B cell (primary cell): ENCODE measurements at regions not wholly inside any gene's neighbourhood (a gene's known extent, or its start where the extent isn't known, plus 50 kb on each side); places are given as distances from the start of the nearest gene placed in this dataset.

Source experiments
- ATAC-seq: fragments of 200-7000 bp; cut with Tn5 transposase; one replicate; pipeline ENCODE4 v1.10.0; 2021; ENCODE audit warnings: low read depth, mild to moderate bottlenecking, moderate number of reproducible peaks, moderate library complexity
- CTCF ChIA-PET: fragments of 350-600 bp; sonication (Branson Sonifier 250); formaldehyde crosslinking; loops from one replicate; lab custom pipeline; 2021; ENCODE audit warnings: antibody characterized with exemption, inconsistent platforms; lab: Charles Lee
- POLR2A ChIA-PET: fragments of 350-600 bp; sonication (Branson Sonifier 250); formaldehyde crosslinking; loops from one replicate; lab custom pipeline; 2021; ENCODE audit warnings: antibody characterized with exemption; lab: Charles Lee
- DNase-seq: peaks from one replicate; pipeline ENCODE4 v3.0.0; 2013
- H2AFZ ChIP-seq: 2 replicates; pipeline ENCODE4 v1.6.1; 2012; ENCODE audit warnings: mild to moderate bottlenecking, low read depth, low read length; ENCODE audit not compliant: insufficient read depth, poor library complexity, severe bottlenecking
- H3K27ac ChIP-seq, 2 donors: 1 replicate in 1 of 2; 2 replicates in 1 of 2; pipeline ENCODE4 v1.5.1; 2012 to 2013; ENCODE audit warnings: low read length in 2 of 2, mild to moderate bottlenecking in 2 of 2, moderate library complexity in 1 of 2
- H3K27me3 ChIP-seq, 4 experiments: fragments of 200-600 bp in 1 of 4; sonication (generic) in 1 of 4; replicated peaks in 1 of 4; 1 replicate in 2 of 4; 2 replicates in 2 of 4; pipeline versions ENCODE4 v1.6.1 to v1.7.0; 2013 to 2016; ENCODE audit warnings: low read length in 3 of 4, mild to moderate bottlenecking in 2 of 4, mixed read lengths in 1 of 4, moderate library complexity in 1 of 4; ENCODE audit not compliant: insufficient read depth in 4 of 4, control insufficient read depth in 3 of 4; ENCODE audit errors: control extremely low read depth in 1 of 4
- H3K36me3 ChIP-seq, 2 experiments: replicated peaks in 1 of 2; 1 replicate in 1 of 2; 2 replicates in 1 of 2; pipeline versions ENCODE4 v1.6.1 to v1.7.1; 2013; ENCODE audit warnings: low read length in 1 of 2; ENCODE audit not compliant: insufficient read depth in 2 of 2, control insufficient read depth in 1 of 2; ENCODE audit errors: control extremely low read depth in 1 of 2, extremely low read depth in 1 of 2
- H3K4me1 ChIP-seq, 2 donors: fragments of 200-600 bp in 1 of 2; sonication (generic) in 1 of 2; 1 replicate in 1 of 2; 2 replicates in 1 of 2; pipeline versions ENCODE4 v1.5.1 to v1.6.1; 2013 to 2017; ENCODE audit warnings: low read length in 2 of 2; ENCODE audit not compliant: control insufficient read depth in 2 of 2, insufficient read depth in 2 of 2
- H3K4me2 ChIP-seq: replicated peaks from 2 replicates; pipeline ENCODE3; 2012; ENCODE audit warnings: mild to moderate bottlenecking, low read depth, low read length; ENCODE audit not compliant: poor library complexity, severe bottlenecking
- H3K4me3 ChIP-seq, 5 experiments: fragments of 200-600 bp in 1 of 5; sonication (generic) in 1 of 5; 1 replicate in 3 of 5; 2 replicates in 2 of 5; pipeline versions ENCODE4 v1.5.1 to v1.7.0; 2011 to 2016; ENCODE audit warnings: low read length in 4 of 5, mild to moderate bottlenecking in 4 of 5, low read depth in 2 of 5, control low read depth in 1 of 5, moderate library complexity in 1 of 5; ENCODE audit not compliant: insufficient read depth in 1 of 5; ENCODE audit errors: control extremely low read depth in 1 of 5, extremely low read depth in 1 of 5
- H3K79me2 ChIP-seq: fragments of 200-600 bp; sonication (generic); one replicate; pipeline ENCODE4 v1.6.0; 2016; ENCODE audit warnings: low read length; ENCODE audit not compliant: control insufficient read depth, insufficient read depth
- H3K9ac ChIP-seq: fragments of 200-600 bp; sonication (generic); 2 replicates; pipeline ENCODE4 v1.6.1; 2017; ENCODE audit warnings: mild to moderate bottlenecking, low read length, moderate library complexity
- H3K9me3 ChIP-seq, 3 donors: one replicate each; pipeline versions ENCODE4 v1.6.1 to v1.7.1; 2013; ENCODE audit warnings: low read length in 2 of 3; ENCODE audit not compliant: control insufficient read depth in 2 of 3, insufficient read depth in 1 of 3; ENCODE audit errors: control extremely low read depth in 1 of 3
- H4K20me1 ChIP-seq: 2 replicates; pipeline ENCODE4 v1.6.0; 2012; ENCODE audit warnings: mild to moderate bottlenecking, low read length; ENCODE audit not compliant: insufficient read depth, control insufficient read depth, poor library complexity, severe bottlenecking
- H3K27ac Mint-ChIP-seq: one replicate; pipeline ENCODE4 v1.8.0; 2021; ENCODE audit warnings: mixed read lengths
- H3K27me3 Mint-ChIP-seq: one replicate; pipeline ENCODE4 v1.8.0; 2021; ENCODE audit warnings: mixed read lengths
- H3K4me1 Mint-ChIP-seq: one replicate; pipeline ENCODE4 v1.8.0; 2021; ENCODE audit warnings: mixed read lengths
- H3K4me3 Mint-ChIP-seq: one replicate; pipeline ENCODE4 v1.8.0; 2021; ENCODE audit warnings: mixed read lengths
- H3K9me3 Mint-ChIP-seq: one replicate; pipeline ENCODE4 v1.8.0; 2022; ENCODE audit warnings: mixed read lengths; ENCODE audit not compliant: insufficient read depth
- EZH2 ChIP-seq: IDR thresholded peaks from 2 replicates; pipeline ENCODE4 v1.6.1; 2012; ENCODE audit warnings: borderline replicate concordance, low read depth, mild to moderate bottlenecking, moderate library complexity, low read length; ENCODE audit not compliant: insufficient read depth, poor library complexity, severe bottlenecking
- WGBS: methylation state at CpG from one replicate; pipeline ENCODE4 v1.1.5; 2013; ENCODE audit warnings: missing lambda C conversion rate; ENCODE audit not compliant: insufficient coverage; 5-methylcytosine and 5-hydroxymethylcytosine counted together
- intact Hi-C: fragments of 100-400 bp; cut with micrococcal nuclease; formaldehyde crosslinking; loops from one replicate; pipeline ENCODE4 v1.10.0; 2022
- TF ChIP-seq, protein P1 (sequence below): fragments of 200-600 bp; IDR thresholded peaks from one replicate; pipeline ENCODE4 v1.8.0; 2022; ENCODE audit warnings: antibody characterized with exemption, mild to moderate bottlenecking

GRCh38 chr4:19583827-19584569 lies 667.7 kb upstream of the SLIT2 start:
- DNase-seq (no peak), ATAC-seq (no peak)
- 77% methylated on average over 2 of the region's 4 CpGs for WGBS
- POLR2A ChIA-PET = no interaction called here
- intact Hi-C loops = no loop called here
- no peak for TF ChIP-seq EZH2
- TF ChIP-seq, protein P1, sequence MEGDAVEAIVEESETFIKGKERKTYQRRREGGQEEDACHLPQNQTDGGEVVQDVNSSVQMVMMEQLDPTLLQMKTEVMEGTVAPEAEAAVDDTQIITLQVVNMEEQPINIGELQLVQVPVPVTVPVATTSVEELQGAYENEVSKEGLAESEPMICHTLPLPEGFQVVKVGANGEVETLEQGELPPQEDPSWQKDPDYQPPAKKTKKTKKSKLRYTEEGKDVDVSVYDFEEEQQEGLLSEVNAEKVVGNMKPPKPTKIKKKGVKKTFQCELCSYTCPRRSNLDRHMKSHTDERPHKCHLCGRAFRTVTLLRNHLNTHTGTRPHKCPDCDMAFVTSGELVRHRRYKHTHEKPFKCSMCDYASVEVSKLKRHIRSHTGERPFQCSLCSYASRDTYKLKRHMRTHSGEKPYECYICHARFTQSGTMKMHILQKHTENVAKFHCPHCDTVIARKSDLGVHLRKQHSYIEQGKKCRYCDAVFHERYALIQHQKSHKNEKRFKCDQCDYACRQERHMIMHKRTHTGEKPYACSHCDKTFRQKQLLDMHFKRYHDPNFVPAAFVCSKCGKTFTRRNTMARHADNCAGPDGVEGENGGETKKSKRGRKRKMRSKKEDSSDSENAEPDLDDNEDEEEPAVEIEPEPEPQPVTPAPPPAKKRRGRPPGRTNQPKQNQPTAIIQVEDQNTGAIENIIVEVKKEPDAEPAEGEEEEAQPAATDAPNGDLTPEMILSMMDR = no peak
- no peak overlapping the region for H3K4me3 Mint-ChIP-seq
- H3K9me3 Mint-ChIP-seq = no peaks in the 10 kb centered on the region
- Histone ChIP-seq H3K9ac (no peak overlapping the region), H3K4me1 (no peaks in the 10 kb centered on the region), H3K36me3 (no peaks in the 10 kb centered on the region), H3K9me3 (peaks cover 0 to 3% (median 2%) of the 10 kb centered on the region in 3 donors), H3K27ac (no peak overlapping the region), H2AFZ (no peak overlapping the region), H4K20me1 (no peaks in the 10 kb centered on the region), H3K27me3 (no peaks in the 10 kb centered on the region), H3K4me2 (no peak overlapping the region), H3K4me3 (no peak overlapping the region), H3K79me2 (no peaks in the 10 kb centered on the region)
- no peaks in the 10 kb centered on the region for H3K27me3 Mint-ChIP-seq
- H3K27ac Mint-ChIP-seq = no peak overlapping the region
- no peaks in the 10 kb centered on the region for H3K4me1 Mint-ChIP-seq
- CTCF ChIA-PET = no interaction called here

GRCh38 chr4:19580095-19580494 lies 671.6 kb upstream of the SLIT2 start:
- peaks cover 0 to 3% (median 0%) of the 10 kb centered on the region in 3 donors for H3K9me3 ChIP-seq
- no CpG with 5 or more reads among the region's 4 CpGs for WGBS
- H3K27me3 ChIP-seq = no peaks in the 10 kb centered on the region
- H3K4me3 ChIP-seq = no peak overlapping the region
- no peak for DNase-seq
- ChIA-PET CTCF (no interaction called here), POLR2A (no interaction called here)
- peaks cover 3% of the 10 kb centered on the region for H3K9me3 Mint-ChIP-seq
- no peak for TF ChIP-seq EZH2
- TF ChIP-seq, protein P1 = no peak
- ATAC-seq = no peak
- H4K20me1 ChIP-seq = no peaks in the 10 kb centered on the region
- H3K27ac ChIP-seq = no peak overlapping the region
- no peak overlapping the region for H3K9ac ChIP-seq
- intact Hi-C loops = no loop called here
- H3K4me1 Mint-ChIP-seq = peaks cover 4% of the 10 kb centered on the region
- no peak overlapping the region for H3K4me3 Mint-ChIP-seq
- no peaks in the 10 kb centered on the region for H3K79me2 ChIP-seq
- no peaks in the 10 kb centered on the region for H3K27me3 Mint-ChIP-seq
- H3K27ac Mint-ChIP-seq = no peak overlapping the region
- H3K4me2 ChIP-seq = no peak overlapping the region
- H3K36me3 ChIP-seq = no peaks in the 10 kb centered on the region
- no peak overlapping the region for H2AFZ ChIP-seq
- H3K4me1 ChIP-seq = no peaks in the 10 kb centered on the region
